Fibroblast of upper back skin (primary cell): ENCODE measurements at regions not wholly inside any gene's neighbourhood (a gene's known extent, or its start where the extent isn't known, plus 50 kb on each side); places are given as distances from the start of the nearest gene placed in this dataset.
"Not testable (repeated sequence)": the region's sequence is repeated elsewhere in the genome, so short reads cannot be mapped to it uniquely, and the experiment has no call there.

ENCODE experiments used
- DNase-seq: peaks from one replicate; pipeline ENCODE4 v3.0.0-alpha.2; 2013

DNA sequence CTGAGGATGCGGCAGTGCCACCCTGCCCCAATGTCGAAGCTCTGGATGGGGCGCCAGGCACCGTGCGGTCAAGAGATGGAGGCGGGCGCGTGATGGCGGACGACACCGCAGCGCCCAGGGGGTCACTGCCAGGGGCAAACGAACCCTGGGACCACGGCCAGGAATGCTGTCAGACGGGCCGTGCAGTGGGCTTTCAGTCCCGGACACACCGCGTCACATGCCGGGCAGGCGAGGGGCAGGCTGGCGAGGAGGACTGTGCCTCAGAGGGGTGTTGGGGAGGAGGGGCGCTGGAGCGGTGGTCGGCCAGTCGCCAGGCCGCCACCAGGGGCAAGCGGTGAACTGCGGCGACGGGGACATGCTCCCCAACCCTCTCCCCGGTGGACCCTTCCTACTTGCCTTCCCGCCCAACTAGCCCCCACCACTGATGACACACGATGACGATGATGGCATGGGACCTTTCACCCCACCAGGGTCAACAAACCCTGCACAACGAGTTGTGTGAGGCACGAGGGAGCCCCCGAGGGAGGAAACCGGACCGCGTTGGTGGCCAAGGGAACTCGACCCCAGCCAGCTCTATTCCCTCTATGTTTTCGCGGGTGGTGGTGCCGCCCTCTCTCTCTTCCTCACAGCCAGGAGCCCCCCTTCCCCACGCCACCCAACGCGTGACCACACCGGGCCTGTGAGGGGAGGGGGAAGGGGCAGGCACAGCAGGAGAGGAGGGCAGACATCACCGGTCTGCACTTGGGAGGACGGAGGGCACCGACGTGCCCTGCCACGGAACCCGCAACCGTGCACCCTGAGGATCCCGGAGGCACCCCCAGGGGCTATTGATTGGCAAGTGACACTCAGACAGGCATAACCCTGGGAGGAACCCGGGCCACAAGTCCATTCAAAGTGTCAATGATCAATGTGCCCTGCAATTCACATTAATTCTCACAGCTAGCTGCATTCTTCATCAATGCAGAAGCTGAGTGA lies 1960.9 kb upstream of the DEFB115 start:
- DNase-seq = no peak

DNA sequence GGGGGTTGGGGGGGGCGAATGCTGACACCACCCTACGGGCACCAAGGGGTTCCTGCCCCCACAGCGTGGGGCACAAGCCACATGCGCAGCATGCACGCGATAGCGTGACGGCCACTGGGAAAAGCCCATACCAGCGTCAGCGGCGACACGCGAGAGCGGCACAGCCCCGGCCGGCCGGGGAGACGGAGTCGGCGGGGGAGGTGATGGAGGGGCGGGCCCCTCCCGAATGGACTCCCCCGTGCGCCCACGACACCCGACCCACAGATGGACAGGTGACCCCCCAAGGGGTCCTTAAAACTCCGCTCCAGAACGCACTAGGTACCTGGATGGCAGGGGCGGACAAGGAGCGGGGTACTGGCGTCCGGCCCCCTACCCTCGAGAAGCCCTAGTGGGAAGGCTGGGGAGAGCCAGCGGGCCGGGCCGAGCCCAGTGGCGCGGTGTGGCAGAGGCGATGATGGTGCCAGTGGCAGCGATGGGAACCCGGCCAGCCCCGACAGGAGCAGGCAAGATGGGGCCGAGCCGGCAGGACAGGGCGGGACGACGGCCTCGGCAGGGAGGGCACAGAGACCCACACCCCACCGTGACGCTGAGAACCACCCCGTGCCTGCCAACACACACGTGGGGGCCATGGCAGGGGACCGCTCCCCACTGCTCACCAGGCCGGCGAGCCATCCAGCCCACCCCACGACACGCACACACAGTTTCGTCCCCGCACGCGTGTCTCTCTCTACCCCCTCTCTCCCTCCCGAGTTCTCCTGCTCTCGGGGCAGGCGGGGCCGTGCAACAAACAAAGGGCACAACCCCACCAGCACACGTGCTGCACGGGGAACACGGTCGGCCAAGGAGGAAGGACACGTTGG lies 1959.8 kb upstream of the DEFB115 start:
- DNase-seq = no peak

DNA sequence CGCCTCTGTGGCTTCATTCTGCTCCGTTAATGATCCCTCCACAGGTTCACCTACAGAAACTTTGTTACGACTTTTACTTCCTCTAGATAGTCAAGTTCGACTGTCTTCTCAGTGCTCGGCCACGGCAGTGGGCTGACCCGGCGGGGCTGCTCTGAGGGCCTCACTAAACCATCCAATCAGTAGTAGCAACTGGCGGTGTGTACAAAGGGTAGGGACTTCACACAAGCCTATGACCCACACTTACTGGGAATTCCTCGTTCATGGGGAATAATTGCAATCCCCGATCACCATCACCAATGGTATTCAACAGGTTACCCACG lies 1959.2 kb upstream of the DEFB115 start:
- no peak for DNase-seq

DNA sequence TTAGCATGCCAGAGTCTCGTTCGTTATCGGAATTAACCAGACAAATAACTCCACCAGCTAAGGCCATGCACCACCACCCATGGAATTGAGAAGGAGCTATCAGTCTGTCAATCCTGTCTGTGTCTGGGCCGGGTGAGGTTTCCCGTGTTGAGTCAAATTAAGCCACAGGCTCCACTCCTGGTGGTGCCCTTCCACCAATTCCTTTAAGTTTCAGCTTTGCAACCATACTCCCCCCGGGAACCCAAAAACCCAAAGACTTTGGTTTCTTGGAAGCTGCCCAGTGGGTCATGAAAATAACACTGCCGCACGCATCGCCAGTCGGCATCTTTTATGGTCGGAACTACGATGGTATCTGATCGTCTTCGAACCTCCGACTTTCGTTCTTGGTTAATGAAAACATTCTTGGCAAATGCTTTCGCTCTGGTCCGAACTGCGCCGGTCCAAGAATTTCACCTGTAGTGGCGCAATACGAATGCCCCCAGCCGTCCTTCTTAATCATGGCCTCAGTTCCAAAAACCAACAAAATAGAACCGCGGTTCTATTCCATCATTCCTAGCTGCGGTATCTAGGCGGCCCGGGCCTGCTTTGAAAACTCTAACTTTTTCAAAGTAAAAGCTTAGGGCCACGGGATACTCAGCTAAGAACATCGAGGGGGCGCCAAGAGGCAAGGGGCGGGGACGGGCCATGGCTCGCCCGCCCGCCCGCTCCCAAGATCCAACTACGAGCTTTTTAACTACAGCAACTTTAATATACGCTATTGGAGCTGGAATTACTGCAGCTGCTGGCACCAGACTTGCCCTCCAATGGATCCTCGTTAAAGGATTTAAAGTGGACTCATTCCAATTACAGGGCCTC lies 1958.5 kb upstream of the DEFB115 start:
- no peak for DNase-seq

DNA sequence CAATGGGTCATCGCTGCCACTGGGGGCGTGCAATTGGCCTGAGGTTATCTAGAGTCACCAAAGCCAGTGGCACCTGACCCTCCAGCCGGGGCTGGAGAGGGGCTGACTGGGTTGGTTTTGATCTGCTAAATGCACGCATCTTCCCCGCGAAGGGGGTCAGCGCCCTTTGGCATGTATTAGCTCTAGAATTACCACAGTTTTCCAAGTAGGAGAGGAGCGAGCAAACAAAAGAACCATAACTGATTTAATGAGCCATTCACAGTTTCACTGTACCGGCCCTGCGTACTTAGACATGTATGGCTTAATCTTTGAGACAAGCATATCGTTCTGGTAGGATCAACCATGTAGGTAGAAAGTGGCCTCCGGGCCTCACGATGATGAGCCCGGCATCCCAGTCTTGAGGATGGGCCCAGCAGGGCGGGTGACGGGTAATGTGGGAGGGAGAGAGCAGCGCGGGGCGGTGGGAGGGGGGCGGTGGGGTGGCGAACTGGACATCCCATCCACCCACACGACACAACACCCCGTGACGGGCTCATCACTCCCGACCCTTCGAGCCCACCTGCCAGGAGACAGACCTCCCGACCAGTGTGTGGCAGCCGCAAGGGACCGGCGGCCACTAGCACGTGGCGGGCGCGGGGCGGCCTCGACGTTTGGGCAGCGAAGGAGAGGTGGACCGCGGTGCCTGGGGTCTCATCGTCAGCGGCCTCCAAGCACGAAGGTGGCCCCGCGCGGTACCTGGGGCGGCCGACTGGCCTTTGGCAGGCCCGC lies 1957.5 kb upstream of the DEFB115 start:
- DNase-seq = no peak

DNA sequence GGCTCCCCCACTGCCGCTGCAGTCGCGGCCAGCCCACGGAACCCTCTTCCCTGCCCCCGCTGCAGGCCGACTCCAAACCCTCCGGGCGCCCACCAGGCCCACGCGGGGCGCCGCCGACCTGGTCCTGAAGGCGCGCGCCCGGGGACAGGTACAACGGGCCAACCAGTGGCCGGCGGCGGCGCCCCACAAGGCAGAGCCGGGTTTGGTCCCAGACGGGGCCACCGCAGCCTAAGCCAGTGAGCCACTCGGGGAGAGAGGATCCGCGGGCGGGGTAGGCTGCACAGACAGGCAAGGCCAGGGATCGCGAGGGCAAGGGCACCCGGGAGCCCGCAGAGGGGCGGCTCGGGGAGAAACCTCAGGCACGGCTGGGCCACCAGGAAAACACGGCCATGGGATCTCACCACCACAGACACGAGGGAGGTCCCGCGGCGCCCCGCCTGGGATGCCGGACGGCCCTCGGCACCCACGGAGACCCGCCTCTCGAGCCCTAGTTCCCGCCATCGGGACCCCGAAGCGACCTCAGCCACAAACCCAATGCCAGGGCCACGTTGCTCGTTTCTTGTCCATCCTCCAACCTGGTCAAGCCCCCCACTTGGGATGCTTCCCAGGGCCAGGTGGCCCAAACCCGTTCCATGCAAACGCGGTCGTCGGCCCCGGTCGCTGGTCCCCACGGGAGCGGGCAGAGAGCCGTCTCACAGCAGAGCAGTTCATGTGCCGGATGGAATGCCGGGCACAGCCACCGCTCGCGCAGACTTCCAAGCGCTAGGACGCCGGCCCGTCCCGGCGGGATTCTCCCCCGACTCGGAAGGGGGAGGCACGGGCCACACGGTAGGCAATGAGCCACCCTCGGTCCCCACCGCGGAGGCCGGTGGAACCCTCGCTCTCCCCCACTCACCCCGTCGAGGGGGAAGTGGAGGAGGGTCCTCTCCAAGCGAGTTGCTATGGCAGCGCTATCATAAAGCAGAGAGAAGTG lies 1956.6 kb upstream of the DEFB115 start:
- no peak for DNase-seq

DNA sequence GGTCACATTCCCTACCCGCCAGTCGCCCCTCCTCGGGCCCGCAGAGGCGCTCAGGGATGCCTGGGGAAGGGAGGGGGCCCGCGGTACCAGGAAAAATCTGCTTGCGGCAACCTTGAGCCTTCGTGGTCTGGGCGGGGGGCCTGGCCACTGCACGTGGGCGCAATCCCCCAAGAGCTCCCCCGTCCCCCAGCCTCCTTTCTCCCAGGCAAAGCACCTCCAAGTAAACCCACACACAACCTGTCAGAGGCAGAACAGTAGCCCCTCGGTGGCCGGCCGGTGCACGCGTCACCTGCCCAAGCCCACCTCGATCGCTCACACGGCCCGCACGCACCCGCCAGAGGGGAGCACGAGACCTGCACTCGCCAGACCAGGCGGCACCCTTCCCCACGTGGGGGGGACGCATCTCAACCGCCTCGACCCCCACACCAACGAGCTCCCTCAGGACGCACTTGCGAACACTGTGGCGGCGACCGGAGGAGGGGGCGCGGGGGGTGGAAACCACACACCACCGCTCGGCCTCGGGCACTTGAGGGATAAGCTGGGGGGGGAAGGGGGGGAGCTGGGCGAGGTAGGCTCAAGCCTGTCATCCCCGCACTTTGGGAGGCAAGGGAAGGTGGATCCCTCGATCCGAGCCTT lies 1955.7 kb upstream of the DEFB115 start:
- no peak for DNase-seq

DNA sequence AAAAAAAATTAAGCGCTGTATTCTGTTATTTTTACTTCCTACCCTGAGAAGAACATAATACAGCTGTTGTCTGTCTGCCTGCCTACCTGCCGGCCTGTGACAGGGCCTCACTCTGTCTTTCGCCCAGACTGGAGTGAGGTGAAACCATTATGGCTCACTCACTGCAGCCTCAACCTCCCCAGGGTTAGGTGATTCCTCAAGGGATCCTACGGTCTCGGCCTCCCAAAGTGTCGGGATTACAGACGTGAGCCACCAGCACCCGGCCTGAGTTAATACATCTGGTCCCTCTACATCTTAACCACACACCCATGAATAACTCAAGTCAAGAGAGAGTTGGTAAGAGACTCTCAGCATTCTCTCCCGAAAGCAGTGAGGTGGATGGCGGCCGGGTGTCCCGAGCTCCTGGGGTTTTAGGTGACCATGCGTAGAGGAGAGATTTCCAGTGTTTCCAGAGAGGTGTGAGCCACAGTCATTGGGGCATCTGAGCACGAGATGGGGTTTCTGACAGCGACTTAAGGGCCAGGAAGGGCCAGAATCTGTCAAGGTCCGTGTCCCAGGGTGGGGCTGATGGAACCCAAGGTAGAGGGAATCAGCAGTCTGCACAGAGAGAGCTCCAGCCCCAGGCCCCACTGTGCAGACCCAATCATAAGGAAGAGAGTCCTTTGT lies 1954.4 kb upstream of the DEFB115 start:
- no peak for DNase-seq

DNA sequence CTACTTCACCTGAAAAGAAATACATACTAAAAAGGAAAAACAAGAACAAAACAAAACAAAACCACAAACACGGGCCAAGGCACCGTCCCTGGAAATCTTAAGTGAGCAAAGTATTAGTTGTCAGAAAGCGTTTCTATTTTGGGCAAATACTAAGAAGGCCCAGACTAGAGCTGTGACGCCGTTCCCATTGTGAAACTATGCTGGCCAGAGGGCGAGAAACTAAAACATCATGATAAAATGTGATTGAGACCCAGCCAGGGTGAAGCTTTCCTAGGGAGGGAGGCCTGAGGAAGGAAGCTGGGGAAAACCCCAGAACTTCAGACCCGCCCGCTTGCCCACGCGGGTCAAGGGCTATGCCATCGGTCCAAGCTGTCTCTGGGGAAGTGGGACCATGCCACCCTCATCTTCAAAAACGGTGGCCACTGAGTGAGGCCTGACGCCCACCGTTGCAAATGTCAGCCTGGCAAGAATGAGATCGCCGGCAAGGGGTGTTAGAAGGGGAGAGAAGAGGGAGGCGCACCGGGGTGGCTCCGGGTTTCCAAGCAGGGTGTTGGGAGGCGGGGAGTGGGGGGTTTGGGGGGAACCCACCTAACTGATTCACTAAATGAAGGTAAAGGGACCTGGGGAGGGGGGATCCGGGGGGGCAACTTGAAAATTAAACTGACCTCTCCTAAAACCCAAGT lies 1950.9 kb upstream of the DEFB115 start:
- no peak for DNase-seq

DNA sequence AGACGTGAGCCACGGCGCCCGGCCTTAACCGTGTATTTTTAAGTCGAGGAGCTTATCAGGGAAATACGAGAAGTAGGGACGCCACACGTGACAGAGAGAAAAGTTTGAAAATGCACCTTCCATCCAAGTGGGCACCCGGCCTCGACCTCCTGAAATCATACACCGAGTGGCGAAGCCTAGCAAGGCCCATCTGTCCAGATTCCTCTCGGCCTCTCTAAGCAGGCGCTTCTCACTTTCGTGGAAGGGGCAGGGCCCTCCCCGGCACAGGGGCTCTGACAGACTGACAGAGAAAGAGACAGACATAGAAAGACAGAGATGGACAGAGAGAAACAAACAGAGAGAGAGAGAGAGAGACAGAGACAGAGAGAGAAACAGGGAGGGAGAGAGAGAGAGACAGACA lies 1950.0 kb upstream of the DEFB115 start:
- DNase-seq = not testable (repeated sequence)

DNA sequence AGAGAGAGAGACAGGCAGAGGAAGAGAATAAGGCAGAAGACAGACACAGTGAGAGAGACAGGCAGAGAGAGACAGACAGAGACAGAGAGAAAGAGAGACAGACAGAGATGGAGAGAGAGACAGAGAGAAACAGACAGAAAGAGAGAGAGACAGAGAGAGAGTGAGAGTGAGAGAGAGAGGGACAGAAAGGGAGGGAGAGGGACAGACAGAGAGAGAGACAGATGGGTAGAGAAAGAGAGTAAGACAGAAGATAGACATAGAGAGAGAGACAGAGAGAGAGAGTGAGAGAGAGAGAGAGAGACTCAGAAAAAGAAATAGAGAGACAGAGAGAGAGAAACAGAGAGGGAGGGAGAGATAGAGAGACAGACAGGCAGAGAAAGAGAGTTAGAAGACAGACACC lies 1948.5 kb upstream of the DEFB115 start:
- not testable (repeated sequence) for DNase-seq

DNA sequence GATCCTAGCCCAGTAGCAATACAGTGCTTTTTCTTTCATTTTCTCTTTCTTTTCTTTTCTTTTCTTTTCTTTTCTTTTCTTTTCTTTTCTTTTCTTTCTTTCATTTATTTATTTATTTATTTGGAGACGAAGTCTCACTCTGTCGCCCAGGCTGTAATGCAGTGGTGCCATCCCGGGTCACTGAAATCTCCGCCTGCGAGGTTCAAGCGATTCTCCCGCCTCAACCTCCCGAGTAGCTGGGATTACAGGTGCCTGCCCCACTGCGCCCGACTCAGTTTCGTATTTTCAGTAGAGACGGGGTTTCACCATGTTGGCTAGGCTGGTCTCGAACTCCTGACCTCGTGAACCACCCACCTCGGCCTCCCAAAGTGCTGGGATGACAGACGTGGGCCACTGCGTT lies 1948.0 kb upstream of the DEFB115 start:
- DNase-seq = not testable (repeated sequence)

DNA sequence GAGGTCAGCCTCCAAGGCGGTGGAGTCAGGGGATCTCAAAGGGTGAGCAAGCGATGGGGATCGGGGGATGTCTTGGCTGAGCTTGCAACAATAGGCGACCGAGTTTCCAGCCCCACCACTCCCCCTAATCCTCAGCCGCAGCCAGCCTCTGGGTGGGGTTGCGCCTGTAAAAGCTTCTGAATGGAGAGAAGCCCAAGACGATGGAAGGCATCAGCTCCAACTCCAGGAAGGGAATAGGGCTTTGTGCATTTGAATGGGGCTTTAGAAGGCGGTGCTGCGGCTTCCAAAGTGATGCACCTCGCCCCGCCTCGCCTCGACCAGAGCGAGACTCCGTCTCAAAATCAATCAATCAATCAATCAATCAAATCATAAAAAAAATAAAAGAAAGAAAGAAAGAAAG lies 1946.4 kb upstream of the DEFB115 start:
- DNase-seq = not testable (repeated sequence)

DNA sequence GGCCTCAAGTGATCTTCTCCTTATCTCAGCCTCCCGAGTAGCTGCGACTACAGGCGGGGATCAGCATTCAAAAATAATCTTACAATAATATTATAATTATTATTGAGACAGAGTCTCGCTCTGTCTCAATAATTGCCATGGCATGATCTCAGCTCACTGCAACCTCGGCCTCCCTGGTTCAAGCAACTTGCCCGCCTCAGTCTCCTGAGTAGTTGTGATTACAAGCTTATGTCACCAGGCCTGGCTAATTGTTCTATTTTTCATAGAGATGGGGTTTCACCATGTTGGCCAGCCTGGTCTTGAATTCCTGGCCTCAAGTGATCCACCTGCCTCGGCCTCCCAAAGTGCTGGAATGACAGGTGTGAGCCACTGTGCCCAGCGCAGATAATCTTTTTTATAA lies 1944.8 kb upstream of the DEFB115 start:
- not testable (repeated sequence) for DNase-seq

DNA sequence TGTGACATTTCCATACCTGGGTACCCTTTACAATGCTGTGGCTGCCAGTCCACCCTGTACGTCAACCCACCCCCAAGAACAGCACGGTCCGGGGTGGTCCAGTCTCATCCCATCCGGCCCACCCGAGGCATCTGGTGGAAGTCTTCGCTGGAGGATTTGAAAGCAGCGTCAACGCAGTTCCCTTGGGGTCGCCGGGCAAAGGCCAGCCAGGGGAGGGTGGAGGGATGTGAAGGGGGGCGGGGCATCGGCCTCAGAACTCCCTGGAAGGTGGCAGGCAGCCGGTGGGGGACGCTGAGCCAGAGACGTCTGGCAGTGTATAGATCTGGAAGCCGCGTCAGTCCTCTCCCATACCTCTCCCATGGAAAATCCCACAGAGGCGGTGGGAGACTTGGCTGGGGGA lies 1944.0 kb upstream of the DEFB115 start:
- DNase-seq = no peak

DNA sequence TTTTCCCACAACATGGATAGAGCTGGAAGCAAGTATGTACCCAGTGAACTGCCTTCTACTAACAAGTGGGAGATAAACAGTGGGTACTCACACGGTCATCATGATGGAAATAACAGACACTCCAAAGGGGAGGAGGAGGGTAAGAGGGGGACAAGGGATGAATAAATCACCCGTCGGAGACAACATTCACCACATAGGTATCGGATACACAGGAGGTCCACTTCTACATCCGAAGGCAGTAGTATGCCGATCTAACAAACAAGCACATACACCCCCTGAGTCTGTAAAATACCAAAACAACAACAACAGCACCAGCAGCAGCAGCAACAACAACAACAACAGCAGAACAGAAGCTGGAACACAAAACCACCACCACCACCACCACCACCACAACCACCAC lies 1943.2 kb upstream of the DEFB115 start:
- no peak for DNase-seq

DNA sequence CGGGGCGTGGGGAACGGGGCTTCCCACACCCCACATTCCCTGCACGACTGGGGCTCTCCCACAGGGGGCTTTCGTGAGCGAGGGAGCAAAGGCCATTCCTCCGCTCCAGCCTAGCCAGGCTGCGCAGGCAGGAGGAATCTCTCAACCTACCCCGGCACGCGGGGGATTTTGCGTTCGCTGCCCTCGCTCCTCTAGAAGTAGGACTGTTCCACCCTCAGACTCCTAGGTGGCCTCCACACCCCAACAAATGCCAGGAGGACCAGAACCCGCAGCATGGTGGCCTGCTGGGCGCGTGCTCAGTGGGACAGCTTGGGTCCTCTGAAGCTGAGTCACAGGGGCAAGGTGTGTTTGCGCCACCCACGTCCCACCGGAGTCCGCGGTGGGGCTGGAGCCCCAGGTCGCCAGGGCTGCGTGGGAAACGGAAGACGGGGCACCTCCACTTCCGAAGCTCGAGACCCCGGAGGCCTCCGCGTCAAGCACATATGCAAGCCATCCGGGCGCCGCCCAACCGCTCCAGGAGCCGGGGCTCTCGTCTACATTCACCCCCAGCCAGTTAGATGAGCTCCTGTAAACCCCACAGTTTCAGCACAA lies 1938.5 kb upstream of the DEFB115 start:
- DNase-seq = no peak

DNA sequence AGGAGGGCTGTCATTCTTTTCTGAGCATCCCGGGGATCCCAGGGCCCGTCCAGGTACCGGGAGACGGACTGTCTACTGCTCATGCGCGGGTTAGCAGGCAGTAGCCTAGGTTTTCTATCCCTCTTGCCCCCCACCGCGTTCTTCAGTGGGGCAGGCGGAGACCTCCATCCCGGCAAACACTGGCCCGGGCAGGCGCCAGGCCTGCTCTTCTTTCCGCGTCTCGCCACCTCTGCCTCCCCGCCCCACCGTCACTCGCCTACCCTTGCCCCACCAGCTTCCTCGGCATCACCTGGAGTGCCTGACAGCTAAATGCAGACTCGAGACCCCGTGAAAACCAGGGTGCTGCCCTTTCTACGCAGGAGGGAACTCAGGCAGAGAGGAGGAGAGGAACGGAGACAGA lies 1937.7 kb upstream of the DEFB115 start:
- DNase-seq = no peak
